Panc1 (cell line): ENCODE measurements at regions not wholly inside any gene's neighbourhood (a gene's known extent, or its start where the extent isn't known, plus 50 kb on each side); places are given as distances from the start of the nearest gene placed in this dataset.

Source experiments
- POLR2AphosphoS5 ChIP-seq: IDR thresholded peaks from 2 replicates; pipeline ENCODE4 v1.6.1; 2012; ENCODE audit warnings: mild to moderate bottlenecking, low read depth, low read length, moderate library complexity
- TF ChIP-seq, protein P1 (sequence below): fragments of 450-650 bp; IDR thresholded peaks from 2 replicates; pipeline ENCODE4 v1.5.1; 2017; ENCODE audit warnings: mild to moderate bottlenecking
- TF ChIP-seq, protein P2 (sequence below), 2 experiments: IDR thresholded peaks; 2 replicates each; pipeline ENCODE4 v1.6.1; 2011 to 2012; ENCODE audit warnings: low read depth in 2 of 2, control low read depth in 1 of 2, low read length in 1 of 2, mild to moderate bottlenecking in 1 of 2, moderate library complexity in 1 of 2; ENCODE audit not compliant: insufficient read depth in 1 of 2

DNA sequence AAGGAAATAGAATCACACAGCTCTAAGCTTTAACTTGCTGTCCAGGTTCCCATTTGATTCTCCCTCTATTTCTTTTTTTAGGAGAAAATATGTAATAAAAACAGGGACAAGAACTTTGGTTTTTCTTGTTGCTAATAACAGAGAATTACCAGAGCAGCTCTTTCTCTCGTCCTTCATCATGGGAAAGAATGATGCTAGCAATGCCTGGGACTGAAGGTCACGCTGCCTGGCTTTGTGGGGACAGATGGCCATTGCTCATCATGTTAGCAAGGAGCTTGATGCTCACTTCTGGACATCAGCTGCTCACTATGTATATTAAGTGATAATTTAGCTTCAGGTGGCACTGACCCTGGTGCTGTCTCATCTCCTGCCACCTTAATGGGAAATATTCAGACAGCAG lies 77.3 kb upstream of the AKT3 start:
- TF ChIP-seq, protein P1, sequence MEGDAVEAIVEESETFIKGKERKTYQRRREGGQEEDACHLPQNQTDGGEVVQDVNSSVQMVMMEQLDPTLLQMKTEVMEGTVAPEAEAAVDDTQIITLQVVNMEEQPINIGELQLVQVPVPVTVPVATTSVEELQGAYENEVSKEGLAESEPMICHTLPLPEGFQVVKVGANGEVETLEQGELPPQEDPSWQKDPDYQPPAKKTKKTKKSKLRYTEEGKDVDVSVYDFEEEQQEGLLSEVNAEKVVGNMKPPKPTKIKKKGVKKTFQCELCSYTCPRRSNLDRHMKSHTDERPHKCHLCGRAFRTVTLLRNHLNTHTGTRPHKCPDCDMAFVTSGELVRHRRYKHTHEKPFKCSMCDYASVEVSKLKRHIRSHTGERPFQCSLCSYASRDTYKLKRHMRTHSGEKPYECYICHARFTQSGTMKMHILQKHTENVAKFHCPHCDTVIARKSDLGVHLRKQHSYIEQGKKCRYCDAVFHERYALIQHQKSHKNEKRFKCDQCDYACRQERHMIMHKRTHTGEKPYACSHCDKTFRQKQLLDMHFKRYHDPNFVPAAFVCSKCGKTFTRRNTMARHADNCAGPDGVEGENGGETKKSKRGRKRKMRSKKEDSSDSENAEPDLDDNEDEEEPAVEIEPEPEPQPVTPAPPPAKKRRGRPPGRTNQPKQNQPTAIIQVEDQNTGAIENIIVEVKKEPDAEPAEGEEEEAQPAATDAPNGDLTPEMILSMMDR, result no peak
- TF ChIP-seq, protein P2, sequence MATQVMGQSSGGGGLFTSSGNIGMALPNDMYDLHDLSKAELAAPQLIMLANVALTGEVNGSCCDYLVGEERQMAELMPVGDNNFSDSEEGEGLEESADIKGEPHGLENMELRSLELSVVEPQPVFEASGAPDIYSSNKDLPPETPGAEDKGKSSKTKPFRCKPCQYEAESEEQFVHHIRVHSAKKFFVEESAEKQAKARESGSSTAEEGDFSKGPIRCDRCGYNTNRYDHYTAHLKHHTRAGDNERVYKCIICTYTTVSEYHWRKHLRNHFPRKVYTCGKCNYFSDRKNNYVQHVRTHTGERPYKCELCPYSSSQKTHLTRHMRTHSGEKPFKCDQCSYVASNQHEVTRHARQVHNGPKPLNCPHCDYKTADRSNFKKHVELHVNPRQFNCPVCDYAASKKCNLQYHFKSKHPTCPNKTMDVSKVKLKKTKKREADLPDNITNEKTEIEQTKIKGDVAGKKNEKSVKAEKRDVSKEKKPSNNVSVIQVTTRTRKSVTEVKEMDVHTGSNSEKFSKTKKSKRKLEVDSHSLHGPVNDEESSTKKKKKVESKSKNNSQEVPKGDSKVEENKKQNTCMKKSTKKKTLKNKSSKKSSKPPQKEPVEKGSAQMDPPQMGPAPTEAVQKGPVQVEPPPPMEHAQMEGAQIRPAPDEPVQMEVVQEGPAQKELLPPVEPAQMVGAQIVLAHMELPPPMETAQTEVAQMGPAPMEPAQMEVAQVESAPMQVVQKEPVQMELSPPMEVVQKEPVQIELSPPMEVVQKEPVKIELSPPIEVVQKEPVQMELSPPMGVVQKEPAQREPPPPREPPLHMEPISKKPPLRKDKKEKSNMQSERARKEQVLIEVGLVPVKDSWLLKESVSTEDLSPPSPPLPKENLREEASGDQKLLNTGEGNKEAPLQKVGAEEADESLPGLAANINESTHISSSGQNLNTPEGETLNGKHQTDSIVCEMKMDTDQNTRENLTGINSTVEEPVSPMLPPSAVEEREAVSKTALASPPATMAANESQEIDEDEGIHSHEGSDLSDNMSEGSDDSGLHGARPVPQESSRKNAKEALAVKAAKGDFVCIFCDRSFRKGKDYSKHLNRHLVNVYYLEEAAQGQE (IDR thresholded peaks at IDR 0.05; ENCODE audit: insufficient read depth in 1 of 2, low read depth in 2 of 2, low read length in 1 of 2), result no peak
- no peak for TF ChIP-seq POLR2AphosphoS5
